IMR-90 (cell line): ENCODE measurements at regions not wholly inside any gene's neighbourhood (a gene's known extent, or its start where the extent isn't known, plus 50 kb on each side); places are given as distances from the start of the nearest gene placed in this dataset.

ENCODE experiments used
- ATAC-seq: fragments of 200-7000 bp; cut with Tn5 transposase; 2 replicates; pipeline ENCODE4 v1.9.1; 2020; ENCODE audit warnings: low read depth, mild to moderate bottlenecking, moderate library complexity
- BruUV-seq: library from RNA; stranded (reverse); fragments of 400-500 nt; replicated peaks from 2 replicates; lab custom pipeline; 2021; lab: Mats Ljungman, UMichigan
- CTCF ChIA-PET: fragments of 300-600 bp; formaldehyde crosslinking; extraction: SDS; loops from one replicate; lab custom pipeline; 2021; ENCODE audit warnings: antibody characterized with exemption; lab: Yijun Ruan, JAX
- POLR2A ChIA-PET: fragments of 300-600 bp; sonication (Branson Sonifier 250); formaldehyde crosslinking; loops from one replicate; lab custom pipeline; 2022; ENCODE audit warnings: antibody characterized with exemption; ENCODE audit not compliant: unreplicated experiment; lab: Charles Lee
- DNase-seq: peaks from one replicate; pipeline ENCODE4 v3.0.0; 2013
- H2AFZ ChIP-seq: replicated peaks from 2 replicates; pipeline ENCODE3; 2013; ENCODE audit warnings: low read length, mild to moderate bottlenecking; ENCODE audit not compliant: poor library complexity
- H2AK5ac ChIP-seq: 2 replicates; pipeline ENCODE4 v1.6.1; 2013; ENCODE audit warnings: low read depth, low read length, inconsistent platforms
- H2AK9ac ChIP-seq: replicated peaks from 2 replicates; pipeline ENCODE3; 2013; ENCODE audit warnings: mild to moderate bottlenecking, low read depth, low read length, moderate library complexity; ENCODE audit not compliant: poor library complexity
- H2BK120ac ChIP-seq: 2 replicates; pipeline ENCODE4 v1.6.1; 2013; ENCODE audit warnings: low read depth, low read length, inconsistent platforms
- H2BK15ac ChIP-seq: 3 replicates; pipeline ENCODE4 v1.6.1; 2013; ENCODE audit warnings: low read depth, low read length, inconsistent platforms
- H2BK20ac ChIP-seq: 2 replicates; pipeline ENCODE4 v1.6.1; 2013; ENCODE audit warnings: low read depth, mild to moderate bottlenecking, inconsistent platforms, low read length, moderate library complexity
- H2BK5ac ChIP-seq: 2 replicates; pipeline ENCODE4 v1.6.1; 2013; ENCODE audit warnings: mild to moderate bottlenecking, low read depth, low read length, inconsistent platforms; ENCODE audit not compliant: poor library complexity, severe bottlenecking
- H3K14ac ChIP-seq: replicated peaks from 2 replicates; pipeline ENCODE4 v1.6.1; 2013; ENCODE audit warnings: low read depth, low read length, inconsistent platforms
- H3K18ac ChIP-seq: 2 replicates; pipeline ENCODE4 v1.6.1; 2013; ENCODE audit warnings: low read depth, low read length, control low read depth
- H3K23ac ChIP-seq: 2 replicates; pipeline ENCODE4 v1.6.1; 2013; ENCODE audit warnings: low read depth, low read length, inconsistent platforms
- H3K27ac ChIP-seq: 2 replicates; pipeline ENCODE4 v1.5.1; 2013; ENCODE audit warnings: mild to moderate bottlenecking, control low read depth, low read length; ENCODE audit not compliant: insufficient read depth
- H3K27me3 ChIP-seq: 2 replicates; pipeline ENCODE4 v1.6.1; 2013; ENCODE audit warnings: low read length; ENCODE audit not compliant: control insufficient read depth, insufficient read depth
- H3K36me3 ChIP-seq: 2 replicates; pipeline ENCODE4 v1.6.1; 2013; ENCODE audit warnings: low read length, mixed read lengths; ENCODE audit not compliant: control insufficient read depth, insufficient read depth
- H3K4ac ChIP-seq: 2 replicates; pipeline ENCODE4 v1.6.1; 2013; ENCODE audit warnings: low read depth, low read length, inconsistent platforms
- H3K4me1 ChIP-seq: 2 replicates; pipeline ENCODE4 v1.6.1; 2013; ENCODE audit warnings: low read length, mixed read lengths; ENCODE audit not compliant: control insufficient read depth, insufficient read depth
- H3K4me2 ChIP-seq: 2 replicates; pipeline ENCODE4 v1.6.1; 2013; ENCODE audit warnings: low read depth, mild to moderate bottlenecking, control low read depth, low read length, moderate library complexity
- H3K4me3 ChIP-seq: 2 replicates; pipeline ENCODE4 v1.5.1; 2013; ENCODE audit warnings: low read depth, mild to moderate bottlenecking, control low read depth, low read length, moderate library complexity; ENCODE audit not compliant: insufficient read depth
- H3K56ac ChIP-seq: 2 replicates; pipeline ENCODE4 v1.6.1; 2013; ENCODE audit warnings: low read length, inconsistent platforms; ENCODE audit not compliant: insufficient read depth; ENCODE audit errors: extremely low read depth
- H3K79me1 ChIP-seq, 2 experiments: 2 replicates each; pipeline ENCODE4 v1.6.1; 2013; ENCODE audit warnings: low read length in 2 of 2, inconsistent platforms in 1 of 2, low read depth in 1 of 2
- H3K9ac ChIP-seq: 2 replicates; pipeline ENCODE4 v1.6.1; 2013; ENCODE audit warnings: low read depth, low read length, control low read depth
- H3K9me1 ChIP-seq: 2 replicates; pipeline ENCODE4 v1.6.1; 2013; ENCODE audit warnings: low read length, inconsistent platforms; ENCODE audit not compliant: insufficient read depth
- H3K9me3 ChIP-seq: 2 replicates; pipeline ENCODE4 v1.6.1; 2013; ENCODE audit warnings: low read length; ENCODE audit not compliant: control insufficient read depth, insufficient read depth
- H4K20me1 ChIP-seq: 2 replicates; pipeline ENCODE4 v1.6.1; 2013; ENCODE audit warnings: low read length, inconsistent platforms; ENCODE audit not compliant: insufficient read depth
- H4K5ac ChIP-seq: 2 replicates; pipeline ENCODE4 v1.6.1; 2013; ENCODE audit warnings: mild to moderate bottlenecking, low read depth, low read length, control low read depth
- H4K8ac ChIP-seq, 2 experiments: 2 replicates each; pipeline ENCODE4 v1.6.1; 2013; ENCODE audit warnings: low read depth in 2 of 2, low read length in 2 of 2, control low read depth in 1 of 2, inconsistent platforms in 1 of 2
- H4K91ac ChIP-seq: 2 replicates; pipeline ENCODE4 v1.6.1; 2013; ENCODE audit warnings: low read depth, low read length, inconsistent platforms; ENCODE audit not compliant: insufficient read depth
- BHLHE40 ChIP-seq: fragments of 150-350 bp; IDR thresholded peaks from 2 replicates; pipeline ENCODE4 v1.6.1; 2016; ENCODE audit warnings: mild to moderate bottlenecking, low read depth, low read length
- CEBPB ChIP-seq: IDR thresholded peaks from 2 replicates; pipeline ENCODE4 v1.6.1; 2012; ENCODE audit warnings: low read depth, low read length, improper control_type of control experiment
- CHD1 ChIP-seq: IDR thresholded peaks from 2 replicates; pipeline ENCODE4 v1.6.1; 2012; ENCODE audit warnings: low read depth, low read length, improper control_type of control experiment
- CTCF ChIP-seq: conservative IDR thresholded peaks from 2 replicates; pipeline ENCODE4 v1.5.1; 2012; ENCODE audit warnings: mild to moderate bottlenecking, low read depth, low read length, improper control_type of control experiment
- ELK1 ChIP-seq: fragments of 150-350 bp; IDR thresholded peaks from 2 replicates; pipeline ENCODE4 v1.6.1; 2016; ENCODE audit warnings: low read depth, mild to moderate bottlenecking, low read length, moderate library complexity, borderline replicate concordance
- FOS ChIP-seq: fragments of 150-350 bp; IDR thresholded peaks from 2 replicates; pipeline ENCODE4 v1.6.1; 2016; ENCODE audit warnings: low read depth, low read length
- MAFK ChIP-seq: IDR thresholded peaks from 2 replicates; pipeline ENCODE4 v1.6.1; 2012; ENCODE audit warnings: low read depth, low read length, improper control_type of control experiment
- MAZ ChIP-seq: IDR thresholded peaks from 2 replicates; pipeline ENCODE4 v1.6.1; 2012; ENCODE audit warnings: low read depth, mild to moderate bottlenecking, low read length, improper control_type of control experiment, moderate library complexity, borderline replicate concordance
- MXI1 ChIP-seq: IDR thresholded peaks from 2 replicates; pipeline ENCODE4 v1.6.1; 2012; ENCODE audit warnings: low read depth, mild to moderate bottlenecking, low read length, moderate library complexity, borderline replicate concordance
- NFE2L2 ChIP-seq: fragments of 150-350 bp; IDR thresholded peaks from 2 replicates; pipeline ENCODE4 v1.6.1; 2016; ENCODE audit warnings: low read depth, mild to moderate bottlenecking, low read length
- POLR2A ChIP-seq: IDR thresholded peaks from 2 replicates; pipeline ENCODE4 v1.6.1; 2012; ENCODE audit warnings: mild to moderate bottlenecking, low read depth, low read length
- RAD21 ChIP-seq: IDR thresholded peaks from 2 replicates; pipeline ENCODE4 v1.6.1; 2012; ENCODE audit warnings: low read length, improper control_type of control experiment
- RCOR1 ChIP-seq: IDR thresholded peaks from 2 replicates; pipeline ENCODE4 v1.6.1; 2012; ENCODE audit warnings: mild to moderate bottlenecking, low read length, improper control_type of control experiment; ENCODE audit not compliant: insufficient replicate concordance
- RFX5 ChIP-seq: IDR thresholded peaks from 2 replicates; pipeline ENCODE4 v1.8.0; 2012; ENCODE audit warnings: low read depth, mild to moderate bottlenecking, low read length, moderate library complexity
- SMC3 ChIP-seq: fragments of 150-350 bp; IDR thresholded peaks from 2 replicates; pipeline ENCODE4 v1.6.1; 2016; ENCODE audit warnings: low read depth, mild to moderate bottlenecking, antibody characterized with exemption, low read length, moderate library complexity
- USF2 ChIP-seq: fragments of 150-350 bp; IDR thresholded peaks from 2 replicates; pipeline ENCODE4 v1.6.1; 2017; ENCODE audit warnings: mild to moderate bottlenecking, antibody characterized with exemption, low read length, low read depth
- WGBS, 2 experiments: methylation state at CpG; one replicate each; pipeline versions ENCODE4 v1.1.5 to v1.1.7; 2013; ENCODE audit warnings: missing lambda C conversion rate in 2 of 2; ENCODE audit not compliant: insufficient read length in 1 of 2; ENCODE audit errors: extremely low coverage in 2 of 2; 5-methylcytosine and 5-hydroxymethylcytosine counted together
- dilution Hi-C: fragments of 300-500 bp; cut with HindIII; formaldehyde crosslinking; loops from one replicate; pipeline ENCODE4 v1.14.3; 2018; ENCODE audit warnings: low sequenced_read_pairs; ENCODE audit not compliant: unreplicated experiment
- in situ Hi-C: fragments of 300-500 bp; cut with MboI; formaldehyde crosslinking; loops from 3 replicates; pipeline ENCODE4 v1.14.3; 2019; ENCODE audit warnings: low sequenced_read_pairs, inconsistent platforms, mixed read lengths
- intact Hi-C: fragments of 100-400 bp; cut with micrococcal nuclease; formaldehyde crosslinking; loops from 2 replicates; pipeline ENCODE4 v1.10.0; 2022

DNA sequence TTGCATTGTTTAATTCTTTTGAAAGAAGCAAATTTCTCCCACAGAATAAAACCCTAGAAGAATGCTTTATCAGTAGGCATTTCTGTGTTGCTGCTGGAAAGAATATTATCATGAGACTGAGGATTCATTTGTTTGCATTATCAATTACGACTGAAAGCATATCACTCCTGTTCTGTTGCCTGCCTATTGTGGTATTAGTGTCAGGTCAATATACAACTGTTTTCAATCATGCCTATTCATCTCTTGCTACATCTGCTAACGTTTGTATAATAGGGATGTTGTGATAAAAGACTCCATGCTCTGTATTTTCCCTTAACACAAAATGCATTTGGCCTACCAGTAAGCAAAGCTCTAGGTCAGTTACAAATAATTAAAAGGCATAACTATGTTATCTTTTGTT is 221.5 kb downstream of the PTPRC start:
- Histone ChIP-seq H3K36me3 (peaks cover 6% of the 10 kb centered on the region; the same call in 1 of the 2 replicates), H3K9ac (no peak overlapping the region), H4K8ac (no peak overlapping the region), H2AK5ac (no peak overlapping the region), H2BK15ac (no peak overlapping the region), H3K18ac (no peak overlapping the region), H4K91ac (no peak overlapping the region), H4K20me1 (no peaks in the 10 kb centered on the region), H2AK9ac (no peak overlapping the region), H3K27ac (no peak overlapping the region), H3K4ac (no peak overlapping the region), H3K9me3 (no peaks in the 10 kb centered on the region), H3K9me1 (no peaks in the 10 kb centered on the region; the same call in 1 of the 2 replicates), H3K14ac (no peak overlapping the region), H2BK20ac (no peak overlapping the region), H3K4me2 (no peak overlapping the region), H2BK5ac (no peak overlapping the region), H3K56ac (no peak overlapping the region), H3K23ac (no peak overlapping the region), H3K4me3 (no peak overlapping the region), H2BK120ac (no peak overlapping the region), H3K4me1 (no peaks in the 10 kb centered on the region; the same call in 1 of the 2 replicates), H2AFZ (no peak overlapping the region), H3K79me1 (peaks cover 19 to 21% of the 10 kb centered on the region in 2 experiments; a peak in 3 of 4 replicates), H3K27me3 (no peaks in the 10 kb centered on the region), H4K5ac (no peak overlapping the region; the same call in 1 of the 2 replicates)
- in situ Hi-C loops: no loop called here
- dilution Hi-C loops: no loop called here
- ATAC-seq (no peak), DNase-seq (no peak)
- ChIA-PET POLR2A (no interaction called here), CTCF (no interaction called here)
- no CpG with 5 or more reads among the region's 2 CpGs for WGBS, 2 experiments
- no TSS peak for BruUV-seq
- no peak for TF ChIP-seq CHD1
- no peak for TF ChIP-seq FOS
- TF ChIP-seq MAZ: no peak
- TF ChIP-seq MAFK: no peak
- no peak for TF ChIP-seq MXI1
- no peak for TF ChIP-seq BHLHE40
- TF ChIP-seq POLR2A: no peak
- TF ChIP-seq CTCF: no peak
- no peak for TF ChIP-seq ELK1
- TF ChIP-seq CEBPB: no peak
- no peak for TF ChIP-seq NFE2L2
- no peak for TF ChIP-seq SMC3
- TF ChIP-seq RFX5: no peak
- TF ChIP-seq RCOR1: no peak
- TF ChIP-seq RAD21: no peak
- no peak for TF ChIP-seq USF2
- intact Hi-C loops: no loop called here
